HG03354 (cell line): ENCODE measurements at regions not wholly inside any gene's neighbourhood (a gene's known extent, or its start where the extent isn't known, plus 50 kb on each side); places are given as distances from the start of the nearest gene placed in this dataset.

Experiments
- ATAC-seq: cut with Tn5 transposase; IDR thresholded peaks from one replicate; pipeline ENCODE4 v1.9.1; 2021; ENCODE audit warnings: mild to moderate bottlenecking; ENCODE audit not compliant: unreplicated experiment, poor library complexity, severe bottlenecking

DNA sequence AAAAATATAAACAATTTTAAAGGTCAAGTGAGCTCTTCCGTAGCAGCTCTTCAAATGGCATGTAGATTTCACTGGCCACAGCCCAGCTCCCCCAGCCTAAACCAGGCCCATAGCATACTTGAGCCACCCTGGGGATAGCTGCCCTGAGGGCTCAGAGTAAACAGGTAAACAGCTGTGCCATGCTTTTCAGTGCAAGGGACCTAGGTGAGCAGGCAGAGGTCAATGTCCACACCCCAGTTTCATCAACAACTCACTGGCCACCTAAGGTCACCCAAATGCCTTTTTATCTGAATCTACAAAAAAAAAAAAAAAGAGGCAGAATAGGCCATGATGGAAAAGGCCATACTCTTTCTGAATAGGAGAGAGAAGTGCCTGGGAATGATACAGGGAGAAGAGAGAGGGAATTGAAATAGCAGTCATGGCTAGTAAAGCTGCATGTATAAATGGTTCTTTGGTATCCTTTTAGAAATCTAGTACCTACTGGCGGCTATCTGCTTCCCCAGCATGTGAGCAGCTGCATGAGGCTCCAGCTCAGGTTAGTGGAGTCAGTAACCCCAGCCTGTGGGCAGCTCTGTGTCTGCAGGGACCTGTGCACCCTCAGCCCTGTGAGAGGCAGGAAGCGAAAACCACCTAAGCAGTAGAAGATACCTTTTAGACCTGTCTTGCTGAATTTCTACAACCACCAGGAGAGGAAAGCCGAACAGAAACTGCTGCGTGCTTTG lies 77.0 kb downstream of the FOXA2 start:
- no peak for ATAC-seq

DNA sequence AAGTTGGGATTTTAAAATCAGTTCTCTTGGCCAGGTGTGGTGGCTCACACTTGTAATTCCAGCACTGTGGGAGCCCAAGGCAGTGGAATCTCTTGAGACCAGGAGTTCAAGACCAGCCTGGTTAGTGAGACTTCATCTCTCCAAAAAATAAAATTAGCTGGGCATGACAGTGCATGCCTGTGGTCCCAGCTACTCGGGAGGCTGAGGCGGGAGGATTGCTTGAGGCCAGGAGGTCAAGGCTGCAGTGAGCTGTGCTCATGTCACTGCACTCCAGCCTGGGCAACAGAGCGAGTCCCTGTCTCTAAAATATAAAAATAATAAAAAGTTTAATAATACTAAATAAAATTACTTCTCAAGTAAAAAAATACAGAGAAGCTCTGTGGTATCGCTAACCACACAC lies 77.5 kb downstream of the FOXA2 start:
- ATAC-seq = no peak

DNA sequence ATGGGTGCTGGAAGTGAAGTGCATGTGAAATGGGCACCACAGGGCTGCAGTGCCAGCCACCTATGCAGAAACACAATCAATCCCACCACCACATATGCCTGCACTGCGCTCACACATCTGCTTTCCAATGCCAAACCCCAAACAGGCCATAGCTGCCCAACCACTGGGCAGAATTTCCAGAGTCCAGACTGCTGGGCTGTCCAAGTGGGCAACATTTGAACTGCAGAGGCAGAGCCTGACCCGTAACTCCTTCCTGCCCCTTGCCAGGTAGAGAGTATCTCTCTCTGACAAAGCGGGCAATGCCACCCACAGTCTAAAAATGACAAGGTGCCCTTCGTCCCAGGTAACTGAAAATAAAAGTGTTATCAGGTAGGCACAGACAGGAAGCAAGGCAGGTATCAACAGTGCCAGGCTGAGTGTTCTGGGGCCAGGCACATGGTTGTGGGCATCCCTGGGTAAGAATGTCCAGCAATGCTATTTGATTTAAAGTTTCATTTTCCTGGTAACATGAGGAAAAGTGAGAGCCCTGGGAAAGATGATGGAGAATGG lies 79.5 kb downstream of the FOXA2 start:
- no peak for ATAC-seq

DNA sequence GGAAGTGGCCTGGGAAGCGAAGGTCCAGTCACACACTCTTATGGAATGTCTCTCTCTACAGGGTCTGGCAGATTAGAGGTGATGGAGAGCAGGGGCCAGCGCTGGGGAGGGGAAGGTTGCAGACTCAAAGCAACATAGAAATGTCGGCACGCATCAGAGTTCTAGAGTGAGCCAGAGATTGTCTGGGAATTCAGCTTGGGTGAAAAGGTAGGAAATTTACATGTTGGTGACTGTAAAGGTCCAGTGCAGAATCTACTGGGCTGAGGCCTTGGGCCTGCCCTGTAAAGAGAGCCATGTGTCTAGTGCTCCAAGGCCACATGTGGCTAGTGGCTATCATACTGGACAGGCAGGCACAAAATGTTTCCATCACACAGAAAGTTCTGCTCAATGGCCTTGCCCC lies 80.8 kb downstream of the FOXA2 start:
- ATAC-seq = no peak

DNA sequence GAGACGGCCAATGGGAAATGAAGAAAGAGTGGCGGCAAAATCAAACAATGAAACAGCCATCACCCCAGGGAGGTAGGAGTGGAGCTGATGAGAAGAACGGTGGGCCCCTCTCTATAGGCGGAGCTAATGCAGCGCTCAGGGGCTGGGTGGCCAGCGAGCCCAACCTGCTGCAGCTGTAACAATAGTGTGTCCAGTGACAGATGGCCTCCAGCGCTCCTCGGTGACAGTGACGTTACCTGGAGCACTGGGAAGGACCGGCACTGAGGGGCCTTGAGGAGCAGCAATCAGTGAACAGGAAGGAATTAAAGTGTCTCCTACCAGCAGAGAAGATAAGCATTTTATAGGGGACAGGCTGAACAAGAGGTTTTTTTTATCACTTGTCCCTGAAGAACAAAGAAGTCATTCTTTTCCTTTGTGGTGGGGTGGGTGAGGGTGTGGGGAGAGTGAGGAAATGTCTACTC lies 81.6 kb downstream of the FOXA2 start:
- ATAC-seq = no peak

DNA sequence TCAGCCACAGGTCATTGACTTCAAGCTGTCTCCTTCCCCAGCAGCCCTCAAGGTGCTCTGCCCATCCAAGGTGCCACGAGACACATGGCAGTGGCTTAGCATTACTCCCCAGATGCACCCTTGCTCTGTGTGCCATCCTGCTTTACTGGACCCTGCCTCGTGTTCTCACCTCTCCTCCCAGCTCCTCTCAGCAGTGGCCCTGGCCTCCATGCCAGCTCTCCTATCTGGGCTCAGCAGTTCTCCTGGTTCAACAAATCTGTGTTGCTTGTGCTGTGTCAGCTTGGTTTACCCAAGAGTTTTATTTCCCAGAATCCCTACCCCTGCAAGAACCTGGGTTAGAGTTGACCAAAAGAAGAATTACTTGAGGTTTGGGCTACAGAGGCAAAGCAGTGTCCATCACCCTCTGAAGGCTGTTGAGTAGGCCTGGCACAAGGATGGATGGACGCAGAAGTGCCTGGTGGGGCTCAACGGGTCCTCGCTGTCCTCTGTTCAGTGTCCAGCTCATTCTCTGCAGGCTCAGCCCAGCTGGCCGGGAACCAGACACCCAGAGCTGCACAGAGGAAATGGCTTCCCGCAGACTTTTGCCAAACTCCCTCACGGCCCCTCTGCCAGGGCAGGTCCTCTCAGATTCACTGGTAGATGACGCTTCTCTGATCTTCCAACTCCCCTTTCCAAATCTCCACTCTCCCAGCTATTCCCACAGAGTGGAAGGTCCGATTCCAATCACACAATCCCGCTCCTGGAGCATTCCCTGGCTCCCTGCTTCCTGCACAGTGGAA lies 82.6 kb downstream of the FOXA2 start:
- ATAC-seq = no peak

DNA sequence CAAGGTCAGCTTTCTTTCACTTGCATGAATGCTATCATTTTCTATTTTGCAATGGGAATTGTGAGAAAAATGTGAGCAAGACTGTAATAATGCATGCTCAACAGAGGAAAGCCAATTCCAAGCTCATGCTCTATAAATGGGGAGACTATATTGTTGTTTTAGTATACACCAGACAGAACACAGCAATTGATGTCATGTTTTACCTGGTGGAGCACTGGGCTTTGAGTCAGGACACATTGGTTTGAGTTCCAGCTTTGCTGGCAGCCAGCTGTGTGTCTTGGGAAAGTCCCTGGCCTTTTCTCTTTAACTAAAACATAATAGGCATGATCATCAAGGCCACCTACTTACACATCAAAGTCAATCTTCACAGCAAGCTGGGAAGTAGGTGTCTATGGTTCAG lies 83.3 kb downstream of the FOXA2 start:
- ATAC-seq = no peak

DNA sequence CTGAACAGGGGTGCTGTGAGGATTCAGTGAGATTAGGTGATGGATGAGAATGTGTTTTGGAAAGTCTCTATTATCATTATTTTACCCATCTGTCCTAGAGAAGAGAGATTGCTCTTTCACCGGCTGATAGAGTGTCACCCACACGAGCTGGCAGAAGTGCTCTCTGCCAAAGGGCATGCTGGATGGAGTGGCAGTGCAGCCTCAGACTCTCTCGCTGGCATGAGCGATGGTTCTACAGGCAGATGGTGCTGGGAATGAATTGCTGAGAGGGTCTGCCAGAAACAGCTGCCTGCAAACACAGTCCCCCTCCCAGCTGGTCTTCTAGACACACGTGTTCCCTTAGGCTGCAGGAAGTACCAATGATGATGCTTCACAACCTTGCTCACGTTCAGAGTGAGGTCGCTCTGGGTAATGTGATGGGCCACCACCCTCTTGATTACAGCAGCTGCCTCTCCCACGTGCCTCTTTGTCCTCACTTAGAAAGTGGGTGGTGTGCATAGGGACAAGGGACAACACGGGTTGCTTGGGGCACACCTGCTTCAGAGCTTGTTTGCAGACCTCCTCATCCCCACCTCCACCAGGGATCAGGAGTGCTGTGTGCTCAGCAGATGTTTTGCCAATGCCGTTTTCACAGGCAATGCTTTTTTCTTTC lies 84.7 kb downstream of the FOXA2 start:
- ATAC-seq = no peak

DNA sequence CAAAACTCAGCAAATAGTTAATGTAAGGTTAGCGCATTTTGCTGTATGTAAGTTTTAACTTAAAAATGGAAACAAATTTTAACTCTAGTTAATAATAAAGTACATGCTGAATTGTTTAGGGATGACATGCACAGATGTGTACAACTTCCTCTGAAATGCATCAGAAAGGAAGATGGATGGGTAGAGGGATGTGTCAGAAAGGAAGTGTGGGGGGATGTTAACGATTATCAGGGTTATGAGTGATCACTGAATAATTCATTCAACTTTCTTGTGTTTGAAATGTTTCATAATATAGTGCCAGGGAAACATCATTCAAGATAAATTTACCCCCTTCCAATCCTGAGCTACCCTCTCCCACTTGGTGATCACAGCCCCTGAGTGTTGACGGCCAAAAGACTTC lies 87.6 kb downstream of the FOXA2 start:
- ATAC-seq = no peak

DNA sequence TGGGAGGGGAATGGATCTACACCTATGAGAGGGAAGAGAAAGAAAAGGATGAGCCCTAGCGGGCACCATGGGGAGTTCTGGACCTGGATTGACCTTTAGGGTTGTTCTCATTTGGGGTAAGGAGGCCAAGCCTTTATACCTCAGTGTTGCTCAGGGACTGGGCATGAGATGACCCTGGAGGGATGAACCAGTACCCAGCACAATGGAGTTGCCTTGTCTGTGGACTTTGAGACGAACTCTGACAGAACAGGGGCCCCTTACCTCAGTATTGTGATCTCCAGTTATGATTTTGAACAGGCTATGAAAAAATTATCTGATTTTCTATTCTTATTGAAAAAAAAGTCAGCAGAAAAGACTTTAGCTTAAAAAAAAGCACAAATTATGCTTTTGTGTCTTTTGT lies 88.6 kb downstream of the FOXA2 start:
- no peak for ATAC-seq

DNA sequence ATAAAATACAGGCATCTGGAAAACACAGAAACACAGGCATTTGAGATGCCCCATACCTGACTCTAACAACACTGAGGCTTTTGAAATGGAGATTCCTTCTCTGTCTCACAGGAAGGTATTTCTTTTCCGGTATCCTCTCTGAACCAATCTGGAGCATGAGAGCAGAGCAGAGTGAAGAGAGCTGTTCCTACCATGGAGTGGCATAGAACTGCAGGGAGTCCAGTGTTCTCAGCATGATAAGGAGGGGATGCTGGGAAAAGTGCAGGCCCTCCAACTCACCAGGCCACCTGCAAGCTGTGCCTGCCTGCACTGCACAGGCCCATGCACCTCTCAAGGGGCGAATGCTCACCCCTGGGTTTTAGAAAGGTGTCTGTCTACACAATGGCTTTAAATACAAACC lies 89.2 kb downstream of the FOXA2 start:
- no peak for ATAC-seq

DNA sequence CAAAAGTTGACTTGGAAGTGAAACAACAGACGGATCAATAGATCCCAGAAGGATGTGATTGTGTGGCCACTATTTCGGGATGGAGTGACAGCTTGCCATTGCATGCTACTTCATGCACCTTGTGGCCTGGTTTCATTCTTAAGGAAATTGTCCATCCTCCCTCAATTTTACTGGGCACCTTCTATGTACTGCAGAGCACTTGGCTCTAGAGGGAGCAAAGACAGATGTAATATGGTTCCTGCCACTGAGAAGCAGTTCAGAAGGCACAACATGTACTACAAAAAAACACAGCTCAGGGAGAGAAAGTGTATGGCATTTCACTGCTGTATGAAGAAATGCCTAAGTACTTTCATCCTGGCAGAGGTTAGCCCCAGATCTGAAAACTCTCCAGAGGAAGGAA lies 91.9 kb downstream of the FOXA2 start:
- no peak for ATAC-seq

DNA sequence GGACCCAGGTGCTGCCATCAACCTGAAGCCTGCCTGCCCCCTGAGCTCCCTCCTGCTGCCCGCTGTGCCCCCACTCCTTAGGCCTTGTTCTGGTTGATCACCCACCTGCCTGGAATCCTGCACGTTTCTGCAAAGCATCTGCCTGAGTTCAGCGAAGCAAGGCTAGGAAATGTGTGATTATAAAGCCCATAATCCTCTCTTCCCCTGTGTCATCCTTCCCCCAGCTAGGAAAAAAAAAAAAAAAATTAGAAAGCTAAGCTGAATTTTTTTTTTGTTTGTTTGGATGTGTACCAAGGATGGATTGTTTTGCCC lies 93.2 kb downstream of the FOXA2 start:
- no peak for ATAC-seq

DNA sequence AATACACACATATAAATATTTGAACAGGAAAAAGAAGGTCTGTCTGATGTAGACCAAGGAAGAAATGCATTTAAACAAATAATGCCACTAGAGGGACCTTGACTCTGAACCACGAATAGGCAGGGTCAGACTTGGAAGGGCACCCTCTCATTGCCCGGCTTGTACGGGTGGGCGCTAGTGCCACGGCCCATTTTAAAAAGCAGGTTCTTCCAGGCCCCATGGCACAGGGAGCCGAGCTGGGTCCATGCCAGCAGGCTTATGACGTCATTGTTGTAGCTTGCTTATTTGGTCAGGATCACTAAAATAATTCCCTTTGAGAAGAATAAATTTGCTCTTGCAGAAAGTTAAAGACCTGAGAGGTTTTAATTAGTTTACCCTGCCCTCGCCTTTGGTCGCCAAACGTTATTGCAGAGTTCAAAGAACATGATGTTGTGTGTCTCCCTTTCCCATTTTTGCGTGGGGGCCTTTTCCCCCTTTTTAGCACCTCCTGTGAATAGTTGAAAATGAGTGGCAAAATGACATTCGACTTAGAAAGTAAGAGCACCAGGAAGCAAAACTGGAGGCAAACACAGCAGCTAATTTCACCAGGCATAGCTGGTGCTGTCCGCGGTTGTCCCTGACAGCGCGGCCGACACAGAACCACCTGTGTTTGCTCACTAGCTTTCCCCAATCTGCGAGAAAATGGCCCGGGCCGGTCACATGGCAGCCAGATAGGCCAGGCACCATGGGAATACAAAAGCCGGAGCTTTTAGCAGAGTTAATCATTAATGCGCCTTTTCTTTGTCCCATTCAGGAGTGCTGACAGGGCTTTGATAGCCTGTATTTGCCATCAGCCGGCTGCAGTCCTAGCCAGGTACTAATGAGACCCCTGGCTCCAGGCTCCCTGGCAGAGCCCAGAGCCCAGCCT lies 93.8 kb downstream of the FOXA2 start:
- no peak for ATAC-seq

DNA sequence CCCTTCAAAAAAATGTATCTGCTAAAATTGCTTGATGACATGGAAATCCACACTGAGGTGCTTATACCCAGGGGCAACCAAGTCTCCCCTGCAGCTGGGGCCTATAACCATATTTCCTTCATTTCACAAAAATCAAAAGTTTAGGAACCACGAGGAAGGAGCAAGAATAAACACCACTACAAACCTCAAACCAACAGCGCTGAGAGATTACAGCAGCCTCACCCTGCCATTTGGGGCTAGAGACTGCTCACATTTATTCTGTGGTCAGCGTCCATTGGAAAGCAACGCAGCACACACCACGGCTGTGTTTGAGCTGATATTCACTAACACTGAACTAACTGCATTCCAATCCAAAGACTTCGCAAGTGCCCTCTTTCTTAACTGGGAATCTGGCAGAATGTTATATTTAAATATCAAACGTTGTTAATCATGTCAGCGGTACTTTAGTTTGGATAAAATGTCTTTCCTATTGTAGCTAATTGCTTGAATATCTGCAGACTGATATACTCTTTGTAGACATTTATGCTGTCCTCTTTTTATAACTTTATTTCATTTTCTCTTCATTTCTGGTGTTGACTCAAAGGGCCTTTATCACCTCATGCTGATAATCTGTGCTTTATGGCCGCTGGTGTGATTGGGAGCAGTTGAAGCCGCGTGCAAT lies 94.6 kb downstream of the FOXA2 start:
- no peak for ATAC-seq

DNA sequence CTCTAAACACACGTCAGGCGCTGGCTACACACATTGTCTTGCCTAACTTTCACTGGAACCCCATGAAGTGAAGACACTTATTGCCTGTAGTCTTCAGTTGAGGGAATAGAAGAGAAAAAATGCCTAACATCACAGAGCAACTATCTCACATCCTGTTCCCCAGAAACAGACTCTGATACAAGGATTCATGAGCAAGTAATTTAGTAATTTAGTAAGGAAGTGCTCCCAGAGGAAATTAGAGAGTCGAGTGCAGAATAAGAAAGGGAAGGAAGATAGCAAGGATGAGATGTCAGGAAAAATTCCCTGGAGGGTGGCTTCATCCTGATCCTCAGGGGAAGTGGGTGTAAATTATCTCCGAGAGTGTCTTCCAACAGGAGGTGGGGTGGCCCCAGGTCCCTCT lies 104.0 kb downstream of the FOXA2 start:
- no peak for ATAC-seq

DNA sequence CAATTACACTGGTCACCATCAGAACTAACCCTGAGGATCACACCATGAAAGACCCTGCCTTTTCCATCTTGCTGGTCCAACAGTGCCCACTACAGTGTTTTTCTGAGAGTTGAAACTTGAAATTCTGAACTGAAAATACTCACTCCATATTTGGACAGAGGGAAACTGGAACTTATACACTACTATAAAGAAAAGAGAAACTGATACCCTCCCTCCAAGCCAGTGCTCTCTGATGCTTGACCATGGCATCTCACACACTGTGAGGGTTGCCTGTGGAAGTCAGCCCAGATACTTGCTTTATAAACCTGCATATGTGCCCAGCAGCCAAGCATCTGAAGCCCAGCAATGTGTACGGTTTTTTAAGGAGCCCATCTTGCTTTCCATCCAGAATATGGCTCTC lies 108.7 kb downstream of the FOXA2 start:
- ATAC-seq = peak; percentile 86

DNA sequence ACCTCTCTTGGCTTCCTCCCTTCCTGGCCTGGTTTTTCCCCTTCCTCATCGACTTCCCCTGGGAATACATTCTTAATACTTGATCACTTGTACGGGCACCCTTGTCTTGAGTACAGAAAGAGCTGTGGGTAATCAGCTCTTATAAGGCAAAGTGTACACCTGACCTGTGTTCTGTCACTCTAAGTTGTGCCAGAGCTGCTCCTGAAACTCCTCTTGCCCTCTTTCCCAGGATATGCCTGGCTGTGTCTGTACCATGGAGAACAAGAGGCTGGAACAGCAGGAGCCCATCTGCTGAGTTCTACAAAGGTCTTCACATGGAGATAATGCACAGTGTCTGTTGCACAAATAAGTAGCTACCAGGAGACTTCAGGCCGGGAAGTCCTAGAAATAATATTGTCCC lies 110.1 kb downstream of the FOXA2 start:
- ATAC-seq = no peak

DNA sequence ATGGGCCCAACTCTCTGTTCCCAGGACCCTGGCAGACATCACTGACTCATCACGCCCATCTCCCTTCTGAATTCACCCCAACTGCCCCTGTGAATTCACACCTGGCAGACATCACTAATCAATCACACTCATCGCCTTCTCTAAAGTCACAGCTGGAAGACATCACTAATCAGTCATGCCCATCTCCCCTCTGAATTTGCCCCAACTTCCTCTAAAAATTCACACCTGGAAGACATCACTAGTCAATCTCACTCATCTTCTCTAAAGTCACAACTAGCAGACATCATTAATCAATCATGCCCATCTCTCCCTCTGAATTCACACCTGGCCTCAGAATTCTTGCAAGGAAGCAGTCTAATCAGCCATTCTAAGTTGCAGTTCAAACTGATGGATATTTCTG lies 111.1 kb downstream of the FOXA2 start:
- no peak for ATAC-seq
